HG03103 (cell line): ENCODE measurements at regions not wholly inside any gene's neighbourhood (a gene's known extent, or its start where the extent isn't known, plus 50 kb on each side); places are given as distances from the start of the nearest gene placed in this dataset.

Experiments used
- ATAC-seq: cut with Tn5 transposase; IDR thresholded peaks from one replicate; pipeline ENCODE4 v1.9.1; 2021; ENCODE audit warnings: low read depth; ENCODE audit not compliant: unreplicated experiment

DNA sequence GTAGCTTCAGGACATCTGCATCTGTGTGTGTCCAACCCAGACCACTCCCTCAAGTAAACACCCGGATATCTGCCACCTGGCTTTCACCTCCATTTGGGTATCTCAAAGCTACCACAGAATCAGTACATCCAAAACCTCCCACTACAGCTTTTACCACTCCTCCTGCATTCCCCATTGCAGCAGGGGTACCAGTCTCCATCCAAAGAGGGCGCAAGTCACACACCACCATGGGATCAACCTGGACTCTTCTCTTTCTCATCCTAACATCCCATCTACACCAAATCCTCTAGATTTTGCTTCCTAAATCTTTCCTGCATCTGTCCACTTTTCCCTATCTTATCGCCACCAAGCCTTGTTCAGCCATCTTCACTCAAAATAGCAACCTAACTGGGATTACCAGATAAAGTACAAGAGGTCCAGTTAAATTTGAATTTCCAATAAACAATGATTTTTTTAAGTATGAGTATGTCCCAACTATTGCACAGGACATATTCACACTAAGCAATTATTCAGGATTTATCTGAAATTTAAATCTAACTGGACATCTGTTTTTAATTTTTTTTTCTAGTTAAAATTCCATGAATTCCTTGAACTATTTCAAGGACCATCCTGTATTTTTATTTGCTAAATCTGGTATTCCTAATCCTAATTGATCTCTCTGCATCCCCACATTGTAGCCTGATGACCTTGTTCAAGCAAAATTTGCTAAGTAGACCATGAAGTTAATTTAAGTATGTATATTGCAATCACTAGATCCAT is 164.3 kb upstream of the MLN start:
- no peak for ATAC-seq

GRCh38 chr6:33967265-33967767 is 163.5 kb upstream of the MLN start:
- ATAC-seq: no peak

- no peak for ATAC-seq
These were observed 162.7 kb upstream of the MLN start for GRCh38 chr6:33966536-33966935.

- ATAC-seq: no peak
These were observed 162.0 kb upstream of the MLN start for GRCh38 chr6:33965766-33966165.

- no peak for ATAC-seq
These were observed 160.6 kb upstream of the MLN start for GRCh38 chr6:33964387-33964786.

DNA sequence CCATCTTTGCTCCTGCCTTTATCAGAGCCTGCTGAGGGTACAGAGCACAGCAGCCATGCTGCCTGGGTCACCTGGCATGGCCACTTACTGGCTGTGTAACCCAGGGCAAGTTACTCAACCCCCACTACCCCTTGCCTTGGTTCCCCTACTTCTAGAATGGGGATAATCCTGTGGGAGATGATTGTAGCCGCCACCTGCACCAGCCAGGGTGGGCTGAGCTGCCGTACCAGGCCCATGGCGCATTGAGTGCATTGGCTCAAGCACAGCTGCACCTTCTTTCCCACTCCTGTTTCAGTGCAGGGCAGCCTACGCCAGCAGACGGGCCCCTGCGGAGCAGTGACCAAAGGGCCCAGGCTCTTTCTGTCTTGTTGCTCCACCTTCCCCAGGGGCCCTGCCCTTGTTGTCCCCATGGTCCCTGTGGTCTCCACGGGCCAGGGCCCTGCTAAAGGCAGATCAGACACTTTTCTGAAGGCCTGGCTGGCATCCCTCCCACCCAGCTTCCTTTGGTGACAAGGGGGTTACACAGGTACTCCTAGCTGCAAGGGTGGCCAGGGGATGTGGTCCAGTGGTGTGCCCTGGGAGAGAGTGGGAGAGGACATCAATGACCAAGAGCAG is 159.4 kb upstream of the MLN start:
- ATAC-seq: no peak

DNA sequence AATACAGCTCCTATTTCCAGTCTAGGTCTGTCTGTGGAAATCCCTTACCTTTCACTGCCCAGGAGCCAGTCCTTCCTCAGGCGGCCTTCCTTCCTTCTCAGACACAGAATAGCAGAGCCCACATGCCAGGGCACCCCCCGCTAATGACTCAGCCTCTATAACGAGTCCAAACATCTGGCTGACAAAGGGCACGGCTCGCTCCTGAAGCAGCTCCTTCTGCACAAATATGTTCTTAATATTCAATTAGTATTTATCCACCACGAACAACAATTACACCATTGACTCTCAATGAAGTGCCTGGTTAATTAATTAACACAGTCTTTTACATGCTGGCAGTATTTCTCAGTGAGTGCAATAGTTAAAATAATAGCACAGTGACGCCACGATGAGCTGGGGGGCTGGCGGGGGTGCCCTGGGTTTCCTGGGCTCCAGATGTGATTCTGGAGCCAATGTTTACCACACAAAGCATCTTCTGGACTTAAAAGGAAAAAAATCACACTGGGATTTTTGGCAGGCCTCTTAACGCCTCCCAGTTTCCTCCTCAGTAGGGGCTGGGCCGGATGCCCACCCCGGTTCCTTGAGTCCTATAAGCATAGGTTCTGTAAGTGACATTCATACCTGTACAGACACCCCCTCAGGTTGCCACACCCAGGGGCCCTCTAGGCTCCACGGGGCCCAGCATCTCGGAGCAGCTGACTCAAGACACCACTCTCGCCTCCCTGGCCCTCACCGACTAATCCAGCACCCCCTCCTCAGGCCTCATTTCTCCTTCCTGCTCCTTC is 158.6 kb upstream of the MLN start:
- ATAC-seq: no peak

DNA sequence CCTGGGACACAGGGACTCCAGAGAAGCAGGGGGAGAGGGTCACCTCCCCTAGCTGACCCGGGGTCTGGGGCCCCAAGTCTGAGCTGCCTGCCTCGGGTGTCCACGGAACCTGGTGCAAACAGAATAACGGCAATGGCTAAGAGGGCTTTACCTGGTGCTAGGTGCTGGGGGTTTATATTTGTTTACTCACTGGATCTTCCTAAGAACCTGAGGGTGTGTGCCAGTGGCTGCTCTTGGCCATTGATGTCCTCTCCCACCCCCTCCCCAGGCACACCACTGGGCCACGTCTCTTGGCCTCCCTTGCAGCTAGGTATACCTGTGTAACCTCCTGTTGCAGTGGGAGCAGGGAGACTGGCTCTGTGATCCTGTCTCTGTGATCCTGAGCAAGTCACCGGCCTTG is 157.9 kb upstream of the MLN start:
- ATAC-seq: no peak

DNA sequence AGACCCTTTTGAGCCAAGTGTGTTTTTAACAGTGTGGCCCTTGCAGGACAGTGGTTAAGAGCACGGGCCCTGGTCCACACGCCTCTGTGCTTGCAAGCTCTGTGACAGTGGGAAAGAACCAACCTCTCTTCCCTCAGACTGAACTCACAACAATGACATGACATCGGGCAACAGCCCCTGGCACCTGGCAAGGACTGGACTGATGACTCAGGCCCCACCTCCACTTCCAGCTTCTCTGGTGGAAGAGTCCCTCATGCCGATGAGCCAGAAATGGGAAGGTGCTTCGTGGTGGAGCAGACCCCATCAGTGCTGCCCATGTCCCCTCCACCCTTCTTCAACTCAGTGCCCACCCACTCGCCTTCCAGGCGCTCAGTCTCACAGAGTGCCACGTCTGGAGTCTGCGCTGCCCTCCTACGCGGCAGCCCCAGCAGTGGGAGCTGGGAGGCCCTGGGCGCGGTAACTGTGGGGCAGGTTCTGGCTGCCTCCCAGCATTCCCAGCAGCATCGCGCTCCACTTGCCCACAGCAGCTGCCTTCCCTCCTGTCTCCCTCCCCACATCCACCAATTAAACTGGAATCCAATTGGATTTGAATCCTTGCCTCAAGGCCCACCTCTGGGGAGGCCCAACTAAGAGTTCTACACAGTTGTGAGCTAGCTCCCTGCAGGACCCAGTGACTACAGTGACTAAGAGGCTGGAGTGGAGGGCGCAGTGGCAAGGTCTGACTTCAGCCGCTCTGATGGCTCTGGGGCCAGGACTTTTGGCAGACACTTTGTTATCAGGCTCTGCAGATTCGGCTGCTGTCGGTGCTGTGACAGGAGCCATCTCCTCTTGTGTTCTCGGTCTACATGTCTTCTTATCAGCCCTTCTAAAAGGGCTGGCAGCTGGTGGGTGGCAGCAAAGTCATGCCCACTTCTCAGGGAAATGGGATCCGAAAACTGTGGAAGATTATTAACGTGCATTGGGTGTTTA is 156.8 kb upstream of the MLN start:
- ATAC-seq: no peak

DNA sequence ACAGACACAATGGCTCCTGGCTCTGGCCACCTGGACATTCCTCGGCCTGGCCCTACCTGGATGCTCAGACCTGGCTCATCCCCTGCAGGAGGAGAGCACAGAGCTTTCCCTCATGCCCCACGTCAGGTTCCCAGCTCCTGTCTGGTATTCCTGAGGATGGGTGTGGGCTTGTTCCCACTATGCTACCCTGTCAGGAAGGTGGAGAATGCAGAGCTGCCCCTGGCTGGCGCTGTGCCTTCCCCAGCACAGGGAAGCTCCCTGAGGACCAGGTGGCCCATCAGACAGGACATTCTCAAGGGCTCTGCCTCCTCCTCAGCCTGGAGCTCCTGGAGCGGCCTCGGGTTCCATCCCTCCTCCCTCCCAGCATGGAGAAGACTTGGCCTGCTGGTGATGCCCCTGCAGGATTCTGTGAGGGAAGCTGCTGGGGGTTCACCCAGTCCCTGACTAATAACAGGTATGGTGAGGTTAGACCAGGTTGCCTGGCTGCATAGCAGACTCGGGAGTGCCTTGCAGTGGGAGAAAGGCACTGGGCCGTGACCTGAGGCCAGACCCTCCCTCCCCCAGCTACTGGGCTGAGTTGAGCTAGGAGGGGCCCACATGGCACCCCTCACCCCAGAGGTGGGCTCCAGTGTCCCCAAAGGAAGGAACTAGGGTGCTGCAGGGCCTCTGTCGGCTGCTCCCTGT is 156.0 kb upstream of the MLN start:
- no peak for ATAC-seq

DNA sequence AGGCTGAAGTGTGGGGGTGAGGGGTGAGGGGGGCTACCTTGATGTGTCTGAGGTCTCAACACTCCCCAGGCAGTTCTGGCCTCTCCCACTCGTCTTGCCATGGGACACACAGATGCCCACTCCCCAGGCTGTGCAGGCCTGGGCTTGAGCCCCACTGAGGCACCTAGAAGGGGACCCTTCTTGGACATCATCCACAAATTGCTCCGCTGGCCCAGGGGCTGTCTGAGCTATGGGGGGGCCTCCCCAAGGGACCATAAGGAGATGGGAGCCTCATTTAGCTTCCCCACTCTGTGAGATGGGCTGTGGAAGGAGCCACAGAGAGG is 155.5 kb upstream of the MLN start:
- ATAC-seq: no peak

DNA sequence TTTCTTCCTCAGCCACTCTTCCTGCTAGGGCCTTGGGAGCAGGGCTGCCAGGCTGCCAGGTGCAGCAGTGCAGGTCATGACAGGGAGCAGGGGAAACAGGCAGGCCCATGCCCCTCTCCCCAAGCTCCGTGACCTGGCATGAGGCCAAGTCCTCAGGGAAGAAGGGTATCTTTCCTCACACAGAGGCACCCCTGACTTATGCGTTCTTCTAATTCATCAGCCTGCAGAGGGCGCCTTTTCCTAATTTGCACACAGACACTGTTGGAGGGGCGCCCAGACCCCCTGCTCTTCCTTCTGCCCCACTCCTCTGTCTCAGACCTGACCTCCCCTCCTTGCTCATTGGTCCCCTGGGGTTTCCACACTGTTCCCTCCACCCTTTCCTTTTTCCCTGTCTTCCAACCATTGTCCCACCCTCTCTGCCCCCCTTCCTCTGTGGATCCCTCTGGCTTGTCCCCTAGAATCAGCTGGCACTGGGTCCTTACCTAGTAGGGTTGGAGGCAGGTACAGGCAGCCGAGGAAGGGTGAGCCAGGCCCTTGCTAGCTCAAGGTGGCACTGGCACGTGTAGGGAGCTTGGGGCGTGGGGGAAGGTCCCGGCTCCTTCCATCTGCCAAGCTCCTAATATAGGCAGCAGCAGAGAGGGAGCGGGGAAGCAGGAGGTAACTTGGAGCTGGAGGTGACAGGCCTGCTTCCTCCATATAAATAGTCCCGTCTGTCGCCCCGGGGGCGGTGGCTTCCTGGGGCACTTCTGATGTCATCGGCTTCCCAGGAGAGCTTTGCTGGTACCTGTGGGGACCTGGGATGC is 154.9 kb upstream of the MLN start:
- ATAC-seq: no peak

DNA sequence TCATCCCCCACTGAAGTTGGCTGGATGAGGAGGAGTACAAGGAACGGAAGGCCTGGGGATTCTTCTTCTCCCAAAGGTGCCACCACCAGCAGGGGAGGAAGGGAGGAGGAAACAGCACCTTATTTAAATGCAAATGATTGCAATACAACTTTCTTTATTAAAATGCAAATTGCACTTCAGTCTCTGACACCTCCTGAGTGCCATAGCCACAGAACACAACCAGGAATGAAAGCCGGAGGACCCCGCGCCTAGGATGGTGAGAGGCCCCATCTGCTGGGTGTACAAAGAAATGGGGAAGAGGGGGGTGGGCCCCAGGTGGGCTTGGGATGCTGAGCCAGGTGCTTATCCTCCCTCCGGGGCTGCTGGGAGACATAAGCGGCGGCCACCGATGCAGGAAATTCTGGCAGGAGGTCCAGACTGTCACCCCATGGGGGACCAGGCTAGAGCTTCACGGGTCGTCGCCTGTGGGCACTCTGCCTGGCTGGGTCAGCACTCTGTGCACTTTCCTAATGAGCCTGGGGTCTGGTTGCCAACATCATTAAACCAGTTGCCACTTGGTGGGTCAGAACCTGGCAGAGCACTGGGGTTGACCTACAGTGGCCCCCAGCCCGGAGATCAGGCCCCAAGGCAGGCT is 154.2 kb upstream of the MLN start:
- ATAC-seq: no peak

GRCh38 chr6:33957131-33957891 is 153.5 kb upstream of the MLN start:
- no peak for ATAC-seq

DNA sequence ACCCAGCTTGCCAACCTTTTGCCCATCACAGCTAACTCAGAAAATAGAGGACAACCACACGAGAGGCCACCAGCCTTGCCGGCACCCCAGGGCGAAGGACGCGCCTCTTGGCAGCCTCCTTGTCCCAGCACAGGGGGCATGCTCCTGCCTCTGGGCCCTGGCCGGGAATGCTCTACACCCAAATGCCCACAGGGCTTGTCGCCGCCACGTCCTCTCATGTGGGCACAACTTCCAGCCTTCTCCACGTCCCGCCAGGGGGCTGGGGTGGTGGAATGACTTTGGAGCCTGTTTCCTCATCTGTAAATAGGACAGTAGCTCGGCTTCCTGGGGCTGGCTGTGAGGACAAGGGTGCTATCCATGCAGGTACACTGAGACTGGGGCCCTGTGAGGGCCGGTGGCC is 152.4 kb upstream of the MLN start:
- ATAC-seq: no peak

- no peak for ATAC-seq
These were observed 151.8 kb upstream of the MLN start for GRCh38 chr6:33955566-33955965.

- no peak for ATAC-seq
These were observed 150.7 kb upstream of the MLN start for GRCh38 chr6:33954453-33954852.

DNA sequence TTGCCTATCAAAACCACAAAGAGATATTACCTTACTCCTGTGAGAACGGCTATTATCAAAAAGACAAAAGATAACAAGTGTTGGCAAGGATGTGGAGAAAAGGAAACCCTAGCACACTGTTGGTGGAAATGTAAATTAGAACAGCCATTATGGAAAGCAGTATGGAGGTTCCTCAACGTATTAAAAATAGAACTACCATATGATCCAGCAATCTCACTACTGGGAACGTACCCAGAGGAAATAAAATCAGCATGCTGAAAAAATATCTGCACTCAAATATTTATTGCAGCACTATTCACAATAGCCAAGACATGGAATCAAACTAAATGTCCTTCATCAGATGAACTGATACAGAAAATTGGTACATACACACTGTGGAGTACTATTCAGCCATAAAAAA is 149.4 kb upstream of the MLN start:
- no peak for ATAC-seq
